C4-2B (cell line): ENCODE measurements at regions not wholly inside any gene's neighbourhood (a gene's known extent, or its start where the extent isn't known, plus 50 kb on each side); places are given as distances from the start of the nearest gene placed in this dataset.

Source experiments
- ZFX ChIP-seq: fragments of 450-650 bp; IDR thresholded peaks from 2 replicates; pipeline ENCODE4 v1.6.1; 2017
- TF ChIP-seq, protein P1 (sequence below): fragments of 450-650 bp; conservative IDR thresholded peaks from 2 replicates; pipeline ENCODE4 v1.5.1; 2017; ENCODE audit warnings: mild to moderate bottlenecking

GRCh38 chr2:239521518-239521815, 120.6 kb upstream of the HDAC4 start:
- TF ChIP-seq, protein P1, sequence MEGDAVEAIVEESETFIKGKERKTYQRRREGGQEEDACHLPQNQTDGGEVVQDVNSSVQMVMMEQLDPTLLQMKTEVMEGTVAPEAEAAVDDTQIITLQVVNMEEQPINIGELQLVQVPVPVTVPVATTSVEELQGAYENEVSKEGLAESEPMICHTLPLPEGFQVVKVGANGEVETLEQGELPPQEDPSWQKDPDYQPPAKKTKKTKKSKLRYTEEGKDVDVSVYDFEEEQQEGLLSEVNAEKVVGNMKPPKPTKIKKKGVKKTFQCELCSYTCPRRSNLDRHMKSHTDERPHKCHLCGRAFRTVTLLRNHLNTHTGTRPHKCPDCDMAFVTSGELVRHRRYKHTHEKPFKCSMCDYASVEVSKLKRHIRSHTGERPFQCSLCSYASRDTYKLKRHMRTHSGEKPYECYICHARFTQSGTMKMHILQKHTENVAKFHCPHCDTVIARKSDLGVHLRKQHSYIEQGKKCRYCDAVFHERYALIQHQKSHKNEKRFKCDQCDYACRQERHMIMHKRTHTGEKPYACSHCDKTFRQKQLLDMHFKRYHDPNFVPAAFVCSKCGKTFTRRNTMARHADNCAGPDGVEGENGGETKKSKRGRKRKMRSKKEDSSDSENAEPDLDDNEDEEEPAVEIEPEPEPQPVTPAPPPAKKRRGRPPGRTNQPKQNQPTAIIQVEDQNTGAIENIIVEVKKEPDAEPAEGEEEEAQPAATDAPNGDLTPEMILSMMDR, result no peak
- TF ChIP-seq ZFX, result no peak
